Bronchial epithelial cell (primary cell): ENCODE measurements at regions not wholly inside any gene's neighbourhood (a gene's known extent, or its start where the extent isn't known, plus 50 kb on each side); places are given as distances from the start of the nearest gene placed in this dataset.

Source experiments
- DNase-seq: peaks from one replicate; pipeline ENCODE4 v3.0.0-alpha.2; 2010; ENCODE audit warnings: low read depth
- FAIRE-seq: peaks from 2 replicates; lab custom pipeline; 2011; peaks lifted over from hg19 to GRCh38; lab: Jason Lieb, UNC
- H3K27me3 ChIP-seq: 2 replicates; pipeline ENCODE4 v1.5.1; 2011; ENCODE audit warnings: low read length; ENCODE audit not compliant: control insufficient read depth, insufficient read depth
- H3K36me3 ChIP-seq: 2 replicates; pipeline ENCODE4 v1.5.1; 2011; ENCODE audit warnings: low read length; ENCODE audit not compliant: control insufficient read depth, insufficient read depth
- H3K4me3 ChIP-seq: 2 replicates; pipeline ENCODE4 v1.5.1; 2011; ENCODE audit warnings: mild to moderate bottlenecking, low read depth, low read length, control low read depth
- TF ChIP-seq, protein P1 (sequence below): IDR thresholded peaks from 2 replicates; pipeline ENCODE4 v1.5.1; 2011; ENCODE audit warnings: mild to moderate bottlenecking, moderate library complexity, low read length, control low read depth, inconsistent platforms; ENCODE audit not compliant: insufficient read depth, severe bottlenecking

DNA sequence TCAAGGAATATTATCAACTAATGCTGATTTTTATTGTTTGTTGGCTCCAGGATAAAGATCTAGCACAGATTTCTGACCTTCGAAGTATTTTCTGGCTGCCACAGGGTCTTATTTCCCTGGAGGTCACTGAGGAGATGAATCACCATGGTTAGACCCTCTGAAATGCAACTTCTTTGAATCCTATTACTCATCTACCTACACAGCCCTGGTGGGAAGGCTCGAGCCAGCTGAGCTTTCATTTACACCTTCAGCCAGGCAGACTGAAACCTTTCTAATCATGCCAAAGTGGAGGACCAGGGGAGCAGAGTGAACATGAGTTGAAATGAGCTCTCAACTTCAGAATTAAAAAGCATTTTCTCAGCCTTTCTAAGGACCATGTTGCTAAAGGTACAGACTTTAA is 130.5 kb downstream of the SMIM20 start:
- Histone ChIP-seq H3K4me3 (no peak overlapping the region), H3K36me3 (no peaks in the 10 kb centered on the region), H3K27me3 (no peaks in the 10 kb centered on the region)
- FAIRE-seq, result no peak
- no peak for DNase-seq
- TF ChIP-seq, protein P1, sequence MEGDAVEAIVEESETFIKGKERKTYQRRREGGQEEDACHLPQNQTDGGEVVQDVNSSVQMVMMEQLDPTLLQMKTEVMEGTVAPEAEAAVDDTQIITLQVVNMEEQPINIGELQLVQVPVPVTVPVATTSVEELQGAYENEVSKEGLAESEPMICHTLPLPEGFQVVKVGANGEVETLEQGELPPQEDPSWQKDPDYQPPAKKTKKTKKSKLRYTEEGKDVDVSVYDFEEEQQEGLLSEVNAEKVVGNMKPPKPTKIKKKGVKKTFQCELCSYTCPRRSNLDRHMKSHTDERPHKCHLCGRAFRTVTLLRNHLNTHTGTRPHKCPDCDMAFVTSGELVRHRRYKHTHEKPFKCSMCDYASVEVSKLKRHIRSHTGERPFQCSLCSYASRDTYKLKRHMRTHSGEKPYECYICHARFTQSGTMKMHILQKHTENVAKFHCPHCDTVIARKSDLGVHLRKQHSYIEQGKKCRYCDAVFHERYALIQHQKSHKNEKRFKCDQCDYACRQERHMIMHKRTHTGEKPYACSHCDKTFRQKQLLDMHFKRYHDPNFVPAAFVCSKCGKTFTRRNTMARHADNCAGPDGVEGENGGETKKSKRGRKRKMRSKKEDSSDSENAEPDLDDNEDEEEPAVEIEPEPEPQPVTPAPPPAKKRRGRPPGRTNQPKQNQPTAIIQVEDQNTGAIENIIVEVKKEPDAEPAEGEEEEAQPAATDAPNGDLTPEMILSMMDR, result no peak

DNA sequence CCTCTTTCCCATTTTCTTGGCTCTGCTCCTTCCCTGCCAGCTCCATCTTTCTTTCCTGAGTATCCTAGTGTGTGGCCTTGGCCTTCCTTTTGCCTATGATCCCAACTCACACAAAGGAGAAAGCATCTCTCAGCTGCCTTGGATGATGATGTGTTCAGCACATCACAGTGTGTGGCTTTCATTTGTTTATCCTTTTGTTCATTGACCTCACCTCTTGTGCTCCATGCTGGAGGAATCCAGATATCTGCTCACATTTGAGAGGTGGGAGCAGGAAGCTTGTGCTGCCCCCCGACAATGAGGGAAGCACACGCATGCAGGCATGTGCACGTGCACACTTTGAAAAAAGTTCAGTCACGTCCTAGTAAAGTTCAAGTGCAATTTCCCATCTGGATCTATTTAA is 131.0 kb downstream of the SMIM20 start:
- FAIRE-seq (peak; percentile 68), DNase-seq (no peak)
- Histone ChIP-seq H3K36me3 (no peaks in the 10 kb centered on the region), H3K27me3 (no peaks in the 10 kb centered on the region), H3K4me3 (no peak overlapping the region)
- TF ChIP-seq, protein P1, result no peak

DNA sequence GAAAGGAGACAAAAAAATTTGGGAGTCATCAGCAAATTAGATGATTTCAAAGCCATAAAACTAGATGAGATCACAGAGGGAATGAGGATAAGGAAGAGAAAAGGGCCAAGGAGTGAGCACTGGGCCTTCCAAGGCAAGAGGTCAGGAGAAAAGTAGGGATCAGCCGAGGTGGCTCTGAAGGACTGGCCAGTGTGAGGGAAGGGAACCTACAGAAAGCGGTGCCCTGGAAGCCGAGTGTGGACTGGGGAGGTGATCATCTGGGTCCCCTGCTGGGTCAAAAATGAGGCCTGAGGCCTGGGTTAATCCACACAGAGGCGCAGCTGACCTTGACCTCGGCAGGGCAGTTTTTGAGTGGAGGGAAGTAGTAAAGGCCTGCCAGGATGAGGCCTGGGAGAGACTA is 133.8 kb downstream of the SMIM20 start:
- Histone ChIP-seq H3K27me3 (peaks cover 2% of the 10 kb centered on the region), H3K36me3 (no peaks in the 10 kb centered on the region), H3K4me3 (no peak overlapping the region)
- FAIRE-seq (no peak), DNase-seq (no peak)
- TF ChIP-seq, protein P1, result no peak

DNA sequence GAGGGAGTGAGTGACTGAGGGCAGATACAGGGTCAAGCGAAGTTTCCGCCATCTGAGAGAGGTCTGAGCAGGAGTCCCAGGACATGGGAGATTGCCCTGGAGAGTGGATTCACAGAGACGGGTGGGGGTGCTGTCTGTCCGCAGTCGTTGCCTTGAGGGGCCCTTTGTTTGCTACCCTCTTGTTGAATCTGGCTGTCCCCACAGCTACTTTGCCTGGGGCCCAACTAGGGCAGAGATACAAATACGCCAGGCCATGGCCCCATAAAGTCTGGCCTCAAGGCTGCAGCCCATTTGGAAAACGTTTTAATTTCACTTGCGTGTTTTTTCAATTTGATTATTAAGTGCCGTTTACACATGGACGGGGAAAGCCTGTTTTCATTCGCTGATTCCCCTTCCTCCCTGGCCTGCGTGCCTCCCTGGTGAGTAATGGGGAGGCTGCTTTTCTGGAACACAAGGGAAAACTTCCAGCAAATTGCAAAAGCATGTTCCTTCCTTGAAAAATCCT is 134.4 kb downstream of the SMIM20 start:
- Histone ChIP-seq H3K36me3 (no peaks in the 10 kb centered on the region), H3K27me3 (peaks cover 4% of the 10 kb centered on the region), H3K4me3 (no peak overlapping the region)
- TF ChIP-seq, protein P1, result no peak
- DNase-seq, result peak; percentile 82
- no peak for FAIRE-seq

DNA sequence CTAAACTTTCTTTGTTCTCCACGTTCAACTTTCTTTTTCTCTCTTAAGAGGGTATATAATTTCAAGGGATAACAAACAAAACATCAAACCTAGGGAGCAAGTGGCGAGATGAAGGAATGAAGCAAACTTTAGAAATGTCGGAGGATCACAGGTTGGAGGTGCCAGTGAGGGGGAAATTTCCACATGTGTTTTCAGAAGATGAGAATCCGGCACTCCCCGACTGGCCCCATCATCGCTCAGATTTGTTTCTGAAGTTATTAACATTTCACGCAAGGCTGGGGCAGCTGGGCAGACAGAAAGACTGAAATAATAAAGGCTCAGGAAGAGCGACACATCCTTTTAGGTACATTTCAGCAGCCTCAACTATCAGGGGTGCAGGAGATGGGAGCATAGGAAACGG is 134.9 kb downstream of the SMIM20 start:
- TF ChIP-seq, protein P1, result no peak
- no peak for DNase-seq
- H3K36me3 ChIP-seq, result no peaks in the 10 kb centered on the region
- peaks cover 4% of the 10 kb centered on the region for H3K27me3 ChIP-seq
- no peak for FAIRE-seq
- H3K4me3 ChIP-seq, result no peak overlapping the region

DNA sequence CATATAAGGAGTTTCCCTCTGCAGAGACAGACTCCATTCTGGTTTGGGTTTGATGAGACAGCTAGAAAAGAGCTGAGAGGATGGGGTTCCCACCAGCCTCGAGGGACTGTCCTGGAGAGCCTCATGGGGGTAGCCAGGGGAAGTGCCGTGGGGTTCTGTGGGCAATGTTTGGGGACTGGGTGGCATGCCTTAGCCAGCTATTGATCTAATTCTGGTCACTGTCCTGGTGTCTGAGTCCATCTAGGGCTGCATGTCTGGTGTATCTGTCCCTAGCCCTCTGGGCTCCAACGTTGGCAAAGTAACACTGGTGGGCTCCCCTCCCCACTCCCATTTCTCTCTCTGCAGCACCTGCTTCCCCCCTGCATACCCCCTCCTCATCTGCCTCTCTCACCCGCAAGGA is 135.4 kb downstream of the SMIM20 start:
- H3K36me3 ChIP-seq, result no peaks in the 10 kb centered on the region
- TF ChIP-seq, protein P1, result no peak
- peaks cover 5% of the 10 kb centered on the region for H3K27me3 ChIP-seq
- FAIRE-seq, result no peak
- no peak overlapping the region for H3K4me3 ChIP-seq
- DNase-seq, result no peak
